K562 (cell line): ENCODE measurements at regions not wholly inside any gene's neighbourhood (a gene's known extent, or its start where the extent isn't known, plus 50 kb on each side); places are given as distances from the start of the nearest gene placed in this dataset.

Experiments used
- ATAC-seq: fragments of 200-7000 bp; cut with Tn5 transposase; 3 replicates; pipeline ENCODE4 v1.9.1; 2020; ENCODE audit warnings: moderate library complexity
- BruUV-seq: library from RNA; stranded (reverse); fragments of 400-500 nt; replicated peaks from 2 replicates; lab custom pipeline; 2021; lab: Mats Ljungman, UMichigan
- CTCF ChIA-PET: fragments of 300-600 bp; formaldehyde crosslinking; extraction: SDS; loops from one replicate; lab custom pipeline; 2021; ENCODE audit warnings: low intra/inter-chr PET ratio; lab: Yijun Ruan, JAX
- POLR2A ChIA-PET: fragments of 300-600, 350-650 bp; sonication (Branson Sonifier 250); formaldehyde crosslinking; extraction: SDS; loops from one replicate; lab custom pipeline; 2021; ENCODE audit warnings: antibody characterized with exemption, inconsistent platforms; lab: Yijun Ruan, JAX
- DNase-seq, 4 experiments: peaks; one replicate each; pipeline versions ENCODE4 v3.0.0 to v3.0.0-alpha.2; 2011 to 2018; ENCODE audit warnings: low spot score in 3 of 4, mixed read lengths in 3 of 4; ENCODE audit errors: extremely low read depth in 1 of 4
- FAIRE-seq: peaks from 2 replicates; lab custom pipeline; 2011; peaks lifted over from hg19 to GRCh38; lab: Jason Lieb, UNC
- H2AFZ ChIP-seq: 2 replicates; pipeline ENCODE4 v1.6.0; 2011; ENCODE audit warnings: low read depth, low read length, control low read depth, inconsistent platforms
- H3K27ac ChIP-seq: fragments of 200-600 bp; 3 replicates; pipeline ENCODE4 v1.8.0; 2011; ENCODE audit warnings: low read depth, mild to moderate bottlenecking, control low read depth, inconsistent platforms, low read length, moderate library complexity, mixed read lengths; ENCODE audit errors: extremely low read depth
- H3K27me3 ChIP-seq, 2 experiments: fragments of 300-600 bp in 1 of 2; 2 replicates in 1 of 2; 3 replicates in 1 of 2; pipeline versions ENCODE4 v1.6.0 to v1.8.0; 2011; ENCODE audit warnings: inconsistent platforms in 2 of 2, low read length in 2 of 2, mild to moderate bottlenecking in 1 of 2, mixed read lengths in 1 of 2, moderate library complexity in 1 of 2; ENCODE audit not compliant: control insufficient read depth in 2 of 2, insufficient read depth in 2 of 2
- H3K36me3 ChIP-seq: fragments of 300-600 bp; 3 replicates; pipeline ENCODE4 v1.8.0; 2011; ENCODE audit warnings: mild to moderate bottlenecking, low read length, inconsistent platforms; ENCODE audit not compliant: control insufficient read depth, insufficient read depth
- H3K4me1 ChIP-seq, 2 experiments: fragments of 200-600 bp in 1 of 2; replicated peaks in 1 of 2; 2 replicates in 1 of 2; 3 replicates in 1 of 2; pipeline versions ENCODE4 v1.5.1 to v1.8.0; 2011; ENCODE audit warnings: inconsistent platforms in 2 of 2, low read length in 2 of 2, mild to moderate bottlenecking in 1 of 2, mixed read lengths in 1 of 2, moderate library complexity in 1 of 2; ENCODE audit not compliant: control insufficient read depth in 2 of 2, insufficient read depth in 2 of 2
- H3K4me2 ChIP-seq: 2 replicates; pipeline ENCODE4 v1.6.1; 2011; ENCODE audit warnings: low read length, control low read depth, inconsistent platforms, mixed read lengths; ENCODE audit not compliant: insufficient read depth
- H3K4me3 ChIP-seq: fragments of 200-600 bp; sonication (generic), shearing (Covaris generic); 2 replicates; pipeline ENCODE4 v1.5.1; 2016; ENCODE audit warnings: control low read depth, inconsistent platforms
- H3K79me2 ChIP-seq: fragments of 200-600 bp; 3 replicates; pipeline ENCODE4 v1.8.0; 2011; ENCODE audit warnings: low read length, inconsistent platforms; ENCODE audit not compliant: control insufficient read depth, insufficient read depth
- H3K9ac ChIP-seq, 2 experiments: 2 replicates each; pipeline versions ENCODE4 v1.6.0 to v1.6.1; 2011; ENCODE audit warnings: low read depth in 2 of 2, low read length in 2 of 2, control low read depth in 1 of 2, inconsistent platforms in 1 of 2, mild to moderate bottlenecking in 1 of 2, mixed read lengths in 1 of 2; ENCODE audit not compliant: insufficient read depth in 1 of 2
- H3K9me1 ChIP-seq: one replicate; pipeline ENCODE4 v1.6.0; 2011; ENCODE audit warnings: inconsistent platforms, mild to moderate bottlenecking, low read length, moderate library complexity; ENCODE audit not compliant: control insufficient read depth, insufficient read depth
- H3K9me3 ChIP-seq: replicated peaks from 2 replicates; pipeline ENCODE4 v1.5.1; 2011; ENCODE audit warnings: low read depth, low read length, inconsistent platforms; ENCODE audit not compliant: control insufficient read depth, insufficient read depth
- H4K20me1 ChIP-seq: replicated peaks from 2 replicates; pipeline ENCODE4 v1.6.1; 2011; ENCODE audit warnings: low read length, inconsistent platforms, mixed read lengths; ENCODE audit not compliant: control insufficient read depth, insufficient read depth
- AFF1 ChIP-seq, 2 experiments: fragments of 450-650 bp; IDR thresholded peaks; 2 replicates each; pipeline ENCODE4 v1.6.1; 2018; ENCODE audit warnings: mild to moderate bottlenecking in 2 of 2, low read depth in 1 of 2; ENCODE audit not compliant: partially characterized antibody in 2 of 2
- ARHGAP35 ChIP-seq: fragments of 450-650 bp; IDR thresholded peaks from 2 replicates; pipeline ENCODE4 v1.6.1; 2018; ENCODE audit not compliant: partially characterized antibody
- CC2D1A ChIP-seq: fragments of 450-650 bp; IDR thresholded peaks from 2 replicates; pipeline ENCODE4 v1.6.1; 2017; ENCODE audit warnings: mild to moderate bottlenecking
- LEF1 ChIP-seq: fragments of 450-650 bp; IDR thresholded peaks from 2 replicates; pipeline ENCODE4 v1.6.1; 2016; ENCODE audit warnings: mild to moderate bottlenecking
- RBBP5 ChIP-seq: fragments of 200-600 bp; sonication (generic); IDR thresholded peaks from 2 replicates; pipeline ENCODE4 v1.6.1; 2012; ENCODE audit warnings: borderline replicate concordance, mild to moderate bottlenecking, low read length, control low read depth, inconsistent platforms; ENCODE audit not compliant: insufficient read depth, poor library complexity, severe bottlenecking
- TCF7 ChIP-seq: sonication (generic); IDR thresholded peaks from 2 replicates; pipeline ENCODE4 v1.6.1; 2016; ENCODE audit warnings: antibody characterized with exemption, borderline replicate concordance
- ZFP91 ChIP-seq: sonication (generic); formaldehyde crosslinking; IDR thresholded peaks from 2 replicates; pipeline ENCODE4 v1.8.0; 2022; ENCODE audit warnings: mild to moderate bottlenecking, missing genetic modification reagents
- ZFPM2 ChIP-seq: fragments of 250-450 bp; sonication (Bioruptor Pico); IDR thresholded peaks from 2 replicates; pipeline ENCODE4 v1.5.1; 2022; ENCODE audit warnings: mild to moderate bottlenecking
- ZNF274 ChIP-seq: IDR thresholded peaks from 2 replicates; pipeline ENCODE4 v1.6.1; 2011; ENCODE audit warnings: low read depth, mild to moderate bottlenecking, low read length, moderate library complexity, borderline replicate concordance
- ZNF77 ChIP-seq: fragments of 250-450 bp; sonication (Bioruptor Pico); IDR thresholded peaks from 2 replicates; pipeline ENCODE4 v1.5.0; 2020
- ZNF830 ChIP-seq: fragments of 250-450 bp; sonication (Bioruptor Pico); IDR thresholded peaks from 2 replicates; pipeline ENCODE4 v1.5.0; 2021; ENCODE audit warnings: mild to moderate bottlenecking
- in situ Hi-C: fragments of 300-500 bp; cut with MboI; formaldehyde crosslinking; loops from 4 replicates; pipeline ENCODE4 v1.15.0; 2018; ENCODE audit warnings: inconsistent platforms, mixed read lengths
- intact Hi-C: fragments of 100-400 bp; cut with micrococcal nuclease; formaldehyde crosslinking; loops from 2 replicates; pipeline ENCODE4 v1.14.2; 2022
- TF ChIP-seq, protein P1 (sequence below): fragments of 450-650 bp; formaldehyde crosslinking; IDR thresholded peaks from 2 replicates; pipeline ENCODE4 v1.4.0; 2022; ENCODE audit warnings: mild to moderate bottlenecking, moderate library complexity

- Histone ChIP-seq H3K27me3 (no peaks in the 10 kb centered on the region), H3K36me3 (no peaks in the 10 kb centered on the region), H3K9me3 (no peaks in the 10 kb centered on the region), H3K4me2 (no peak overlapping the region), H3K27ac (no peak overlapping the region), H3K79me2 (no peaks in the 10 kb centered on the region), H4K20me1 (no peaks in the 10 kb centered on the region), H3K4me1 (no peaks in the 10 kb centered on the region), H3K9me1 (no peaks in the 10 kb centered on the region), H3K4me3 (no peak overlapping the region), H3K9ac (no peak overlapping the region), H2AFZ (no peak overlapping the region)
- BruUV-seq = no TSS peak
- ATAC-seq = no peak
- intact Hi-C loops = no loop called here
- in situ Hi-C loops = no loop called here
- no peak for FAIRE-seq
- ChIA-PET CTCF (no interaction called here), POLR2A (no interaction called here)
- DNase-seq = no peak
- TF ChIP-seq CC2D1A (no peak), ZNF77 (CRISPR knock-in tag) (no peak), ARHGAP35 (no peak), LEF1 (no peak), TCF7 (no peak), ZFPM2 (CRISPR knock-in tag) (no peak)
These were observed 321.8 kb upstream of the NCAM1 start for GRCh38 chr11:112639469-112639868.

DNA sequence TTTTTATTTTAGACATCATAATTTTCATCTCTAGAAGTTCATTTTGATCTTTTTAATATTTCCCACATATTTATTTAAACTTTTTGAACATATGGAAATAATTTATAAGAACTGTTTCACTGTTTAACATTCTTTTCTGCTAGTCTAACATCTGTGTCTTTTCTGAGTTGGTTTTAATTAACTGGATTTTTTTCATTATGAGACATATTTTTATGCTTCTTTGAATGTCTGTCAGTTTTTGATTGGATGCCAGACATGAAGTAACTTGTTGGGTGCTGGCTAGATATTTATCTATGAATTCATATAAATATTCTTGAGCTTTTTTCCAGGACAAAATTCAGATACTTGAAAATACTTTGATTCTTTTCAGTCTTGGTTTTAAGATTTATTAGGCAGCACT, 317.8 kb upstream of the NCAM1 start:
- intact Hi-C loops = no loop called here
- no peaks in the 10 kb centered on the region for H3K9me1 ChIP-seq
- no peaks in the 10 kb centered on the region for H3K4me1 ChIP-seq
- POLR2A ChIA-PET = no interaction called here
- H2AFZ ChIP-seq = no peak overlapping the region
- no peaks in the 10 kb centered on the region for H4K20me1 ChIP-seq
- H3K4me2 ChIP-seq = no peak overlapping the region
- in situ Hi-C loops = no loop called here
- ATAC-seq = no peak
- H3K9me3 ChIP-seq = no peaks in the 10 kb centered on the region
- CTCF ChIA-PET = no interaction called here
- H3K36me3 ChIP-seq = no peaks in the 10 kb centered on the region
- no peaks in the 10 kb centered on the region for H3K27me3 ChIP-seq
- no TSS peak for BruUV-seq
- no peak for DNase-seq
- no peak overlapping the region for H3K9ac ChIP-seq
- H3K27ac ChIP-seq = no peak overlapping the region
- FAIRE-seq = no peak
- no peak overlapping the region for H3K4me3 ChIP-seq
- no peaks in the 10 kb centered on the region for H3K79me2 ChIP-seq
- no peak for TF ChIP-seq ZFP91
- TF ChIP-seq, protein P1, sequence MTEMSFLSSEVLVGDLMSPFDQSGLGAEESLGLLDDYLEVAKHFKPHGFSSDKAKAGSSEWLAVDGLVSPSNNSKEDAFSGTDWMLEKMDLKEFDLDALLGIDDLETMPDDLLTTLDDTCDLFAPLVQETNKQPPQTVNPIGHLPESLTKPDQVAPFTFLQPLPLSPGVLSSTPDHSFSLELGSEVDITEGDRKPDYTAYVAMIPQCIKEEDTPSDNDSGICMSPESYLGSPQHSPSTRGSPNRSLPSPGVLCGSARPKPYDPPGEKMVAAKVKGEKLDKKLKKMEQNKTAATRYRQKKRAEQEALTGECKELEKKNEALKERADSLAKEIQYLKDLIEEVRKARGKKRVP (CRISPR knock-in tag) = no peak
- TF ChIP-seq AFF1 (IDR thresholded peaks at IDR 0.05; ENCODE audit: low read depth in 1 of 2, partially characterized antibody in 2 of 2) = no peak
- TF ChIP-seq ZNF830 (CRISPR knock-in tag) = no peak
- no peak for TF ChIP-seq ZNF274
- TF ChIP-seq RBBP5 = no peak
